Osteocyte (in vitro differentiated cells): ENCODE measurements at regions not wholly inside any gene's neighbourhood (a gene's known extent, or its start where the extent isn't known, plus 50 kb on each side); places are given as distances from the start of the nearest gene placed in this dataset.

Experiments used
- DNase-seq: peaks from one replicate; pipeline ENCODE4 v3.0.0; 2021; ENCODE audit warnings: mixed read lengths; ENCODE audit not compliant: unreplicated experiment; ENCODE audit errors: extremely low spot score
- H3K27ac Mint-ChIP-seq: one replicate; pipeline ENCODE4 v1.8.0; 2021; ENCODE audit warnings: mild to moderate bottlenecking, mixed read lengths; ENCODE audit not compliant: unreplicated experiment
- H3K27me3 Mint-ChIP-seq: one replicate; pipeline ENCODE4 v1.8.0; 2021; ENCODE audit warnings: mixed read lengths; ENCODE audit not compliant: unreplicated experiment
- H3K36me3 Mint-ChIP-seq: one replicate; pipeline ENCODE4 v1.8.0; 2021; ENCODE audit warnings: mixed read lengths; ENCODE audit not compliant: unreplicated experiment
- H3K4me1 Mint-ChIP-seq: one replicate; pipeline ENCODE4 v1.8.0; 2021; ENCODE audit warnings: mixed read lengths; ENCODE audit not compliant: unreplicated experiment
- H3K4me3 Mint-ChIP-seq: one replicate; pipeline ENCODE4 v1.8.0; 2021; ENCODE audit warnings: mild to moderate bottlenecking, moderate library complexity, mixed read lengths; ENCODE audit not compliant: unreplicated experiment
- H3K9me3 Mint-ChIP-seq: one replicate; pipeline ENCODE4 v1.8.0; 2021; ENCODE audit warnings: mixed read lengths; ENCODE audit not compliant: unreplicated experiment
- CTCF ChIP-seq: fragments of 200-600 bp; sonication (generic); IDR thresholded peaks from 2 replicates; pipeline ENCODE4 v1.5.0; 2021; ENCODE audit warnings: antibody characterized with exemption, mild to moderate bottlenecking, moderate library complexity

- TF ChIP-seq CTCF = no peak
- Mint-ChIP-seq H3K27me3 (no peaks in the 10 kb centered on the region), H3K4me1 (peaks cover 13% of the 10 kb centered on the region), H3K27ac (no peak overlapping the region), H3K36me3 (no peaks in the 10 kb centered on the region), H3K9me3 (peaks cover 8% of the 10 kb centered on the region), H3K4me3 (no peak overlapping the region)
- no peak for DNase-seq
These were observed 147.8 kb upstream of the PLEKHA5 start for GRCh38 chr12:18981732-18982131.

- no peak overlapping the region for H3K27ac Mint-ChIP-seq
- no peaks in the 10 kb centered on the region for H3K27me3 Mint-ChIP-seq
- peaks cover 1% of the 10 kb centered on the region for H3K9me3 Mint-ChIP-seq
- no peak for DNase-seq
- peaks cover 13% of the 10 kb centered on the region for H3K4me1 Mint-ChIP-seq
- H3K36me3 Mint-ChIP-seq = no peaks in the 10 kb centered on the region
- no peak overlapping the region for H3K4me3 Mint-ChIP-seq
- no peak for TF ChIP-seq CTCF
These were observed 147.1 kb upstream of the PLEKHA5 start for GRCh38 chr12:18982226-18982949.

GRCh38 chr12:18983854-18984253 is 145.7 kb upstream of the PLEKHA5 start:
- peaks cover 13% of the 10 kb centered on the region for H3K4me1 Mint-ChIP-seq

GRCh38 chr12:18990856-18991255 is 138.7 kb upstream of the PLEKHA5 start:
- no peak for DNase-seq
- H3K9me3 Mint-ChIP-seq = no peaks in the 10 kb centered on the region
- no peaks in the 10 kb centered on the region for H3K4me1 Mint-ChIP-seq
- H3K27me3 Mint-ChIP-seq = no peaks in the 10 kb centered on the region
- H3K4me3 Mint-ChIP-seq = no peak overlapping the region
- H3K27ac Mint-ChIP-seq = no peak overlapping the region
- TF ChIP-seq CTCF = no peak
- H3K36me3 Mint-ChIP-seq = no peaks in the 10 kb centered on the region

More at GRCh38 chr12:18983854-18984253, 145.7 kb upstream of the PLEKHA5 start:
- Mint-ChIP-seq H3K36me3 (no peaks in the 10 kb centered on the region), H3K27me3 (no peaks in the 10 kb centered on the region), H3K27ac (no peak overlapping the region), H3K9me3 (no peaks in the 10 kb centered on the region), H3K4me3 (no peak overlapping the region)
- no peak for DNase-seq
- TF ChIP-seq CTCF = no peak

GRCh38 chr12:18992336-18992735 is 137.2 kb upstream of the PLEKHA5 start:
- DNase-seq = no peak
- Mint-ChIP-seq H3K27ac (no peak overlapping the region), H3K4me3 (no peak overlapping the region), H3K36me3 (no peaks in the 10 kb centered on the region), H3K9me3 (peaks cover 6% of the 10 kb centered on the region), H3K4me1 (no peaks in the 10 kb centered on the region), H3K27me3 (no peaks in the 10 kb centered on the region)
- no peak for TF ChIP-seq CTCF
